ENCODE measurements at regions not wholly inside any gene's neighbourhood (a gene's known extent, or its start where the extent isn't known, plus 50 kb on each side); places are given as distances from the start of the nearest gene placed in this dataset.
"Not testable (repeated sequence)": the region's sequence is repeated elsewhere in the genome, so short reads cannot be mapped to it uniquely, and the experiment has no call there.

DNA sequence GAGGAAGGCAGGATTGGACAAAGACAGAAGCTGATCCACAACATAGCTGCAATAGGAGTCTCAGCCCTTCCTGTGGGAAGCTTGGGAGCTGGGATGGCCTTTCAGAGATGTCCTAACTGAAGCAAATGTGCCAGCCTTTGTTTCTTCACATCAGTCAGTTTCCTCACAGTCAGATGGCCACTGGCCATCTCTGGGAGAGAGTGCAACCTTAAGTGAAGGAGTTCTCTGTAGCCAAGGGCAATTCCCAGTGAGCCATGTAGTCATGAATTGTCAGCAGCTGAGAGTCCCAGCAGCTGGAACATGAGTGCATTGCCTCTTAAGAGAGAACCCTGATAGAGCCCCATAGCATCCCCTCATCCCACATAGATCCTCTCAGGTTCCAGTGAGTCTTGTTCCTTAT is 89.1 kb upstream of the LIFR start:
- DNase-seq: no peak

DNA sequence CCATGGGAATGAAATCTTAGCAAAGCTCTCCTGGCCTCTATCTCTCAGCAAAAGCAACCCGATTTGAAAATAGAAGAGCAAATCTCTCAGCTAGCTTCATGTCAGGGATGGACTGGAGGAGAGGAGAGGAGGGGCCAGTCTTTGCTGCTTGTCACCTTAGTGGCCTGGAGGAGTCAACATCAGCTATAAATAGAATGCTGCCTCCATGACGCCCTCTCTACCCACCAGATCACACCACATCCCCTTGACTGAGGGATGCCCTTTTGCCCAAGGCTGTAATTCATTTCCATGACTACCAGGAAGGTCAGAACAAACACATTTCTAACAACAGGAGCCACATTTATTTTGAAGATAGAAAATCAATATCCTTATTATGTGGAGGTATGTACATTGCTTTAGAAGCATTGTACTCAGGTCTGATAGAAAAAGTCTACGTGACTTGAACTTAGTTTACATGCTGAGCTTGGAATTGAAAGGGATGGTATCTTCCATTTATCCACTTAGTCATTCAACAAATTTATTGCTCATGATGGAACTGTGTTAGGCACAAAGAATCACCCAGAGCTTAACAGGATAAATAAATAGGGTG is 92.4 kb upstream of the LIFR start:
- no peak for DNase-seq

- no peak for DNase-seq
These were observed 94.1 kb upstream of the LIFR start for GRCh38 chr5:38650540-38650939.

DNA sequence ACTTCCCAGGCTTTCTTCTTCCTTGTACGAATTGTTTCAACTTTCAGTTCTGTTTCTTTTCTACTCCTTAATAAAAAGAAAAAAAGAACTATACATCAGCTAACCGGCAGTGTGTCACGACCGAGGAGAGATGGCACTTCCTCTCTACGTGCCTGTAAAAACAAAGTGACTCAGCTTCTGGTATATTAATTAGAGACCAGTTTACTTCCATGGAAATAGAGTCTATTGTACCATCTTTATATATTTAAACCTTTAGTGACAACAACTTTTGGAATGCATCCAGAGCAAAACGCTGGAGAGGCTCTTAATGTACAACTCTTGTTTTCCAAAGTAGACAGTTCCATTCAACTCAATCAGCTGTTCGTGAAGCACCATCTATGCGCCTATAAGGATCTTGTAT is 94.5 kb upstream of the LIFR start:
- DNase-seq: peak; percentile 57

- no peak for DNase-seq
These were observed 95.4 kb upstream of the LIFR start for GRCh38 chr5:38651806-38652205.

- DNase-seq: no peak
These were observed 96.9 kb upstream of the LIFR start for GRCh38 chr5:38653389-38653788.

DNA sequence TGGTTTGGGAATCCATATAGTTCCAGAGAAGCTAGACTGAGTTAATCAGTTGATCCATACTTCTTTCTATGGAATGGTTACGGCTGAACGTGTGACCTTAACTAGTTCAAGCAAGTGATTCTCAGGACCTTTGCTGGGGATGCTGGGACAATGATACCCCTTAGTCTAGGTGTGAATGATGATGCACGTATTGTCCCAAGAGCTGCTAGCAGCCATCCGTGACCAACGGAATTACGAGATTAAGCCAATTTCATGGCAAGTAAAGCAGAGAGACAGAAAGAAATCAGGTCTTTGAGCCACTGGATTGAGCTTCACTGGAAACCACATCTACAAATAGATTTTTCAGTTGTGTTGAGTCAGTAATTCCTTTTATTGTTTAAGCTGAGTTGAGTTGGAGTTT is 99.2 kb upstream of the LIFR start:
- no peak for DNase-seq

DNA sequence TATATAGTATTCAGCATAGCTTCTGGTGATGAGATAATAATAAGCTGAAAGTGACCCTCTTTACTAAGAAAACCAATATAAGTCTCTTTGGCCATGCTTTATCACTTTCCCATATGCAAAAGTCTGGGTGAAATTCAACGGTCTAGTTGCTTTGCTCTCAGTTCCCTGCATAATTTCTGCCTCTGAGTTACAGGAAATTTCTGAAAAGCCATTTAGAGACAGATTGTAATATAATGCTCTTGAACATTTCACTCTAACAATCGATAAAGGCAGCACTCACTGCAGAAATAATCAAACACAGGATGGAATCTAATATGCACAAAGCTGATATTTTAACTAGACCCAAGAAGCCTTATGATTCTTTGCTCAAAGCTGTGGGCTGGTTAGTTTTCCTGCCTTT is 100.1 kb upstream of the LIFR start:
- DNase-seq: no peak

- no peak for DNase-seq
These were observed 100.6 kb upstream of the LIFR start for GRCh38 chr5:38657020-38657419.

DNA sequence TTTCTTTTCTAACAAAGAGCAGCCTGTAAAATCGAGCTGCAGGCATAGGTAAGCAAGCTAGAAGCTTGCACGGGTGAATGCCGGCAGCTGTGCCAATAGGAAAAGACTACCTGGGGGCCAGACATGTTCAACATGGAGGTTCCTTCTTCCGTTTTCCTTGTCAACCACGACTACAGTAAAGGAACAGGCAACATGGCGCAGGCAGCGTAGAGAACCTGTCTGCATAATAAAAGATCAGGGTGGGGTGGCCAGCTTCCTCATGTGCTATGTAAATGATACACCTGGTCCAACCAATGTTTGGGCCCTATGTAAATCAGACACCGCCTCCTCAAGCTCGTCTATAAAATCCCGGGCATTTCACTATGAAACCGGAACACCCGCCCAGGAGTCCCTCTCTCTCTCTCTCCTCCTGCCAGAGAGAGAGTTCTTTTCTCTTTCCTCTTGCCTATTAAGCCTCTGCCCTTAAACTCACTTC is 103.8 kb upstream of the LIFR start:
- DNase-seq: no peak

- no peak for DNase-seq
These were observed 105.6 kb upstream of the LIFR start for GRCh38 chr5:38662090-38662489.

DNA sequence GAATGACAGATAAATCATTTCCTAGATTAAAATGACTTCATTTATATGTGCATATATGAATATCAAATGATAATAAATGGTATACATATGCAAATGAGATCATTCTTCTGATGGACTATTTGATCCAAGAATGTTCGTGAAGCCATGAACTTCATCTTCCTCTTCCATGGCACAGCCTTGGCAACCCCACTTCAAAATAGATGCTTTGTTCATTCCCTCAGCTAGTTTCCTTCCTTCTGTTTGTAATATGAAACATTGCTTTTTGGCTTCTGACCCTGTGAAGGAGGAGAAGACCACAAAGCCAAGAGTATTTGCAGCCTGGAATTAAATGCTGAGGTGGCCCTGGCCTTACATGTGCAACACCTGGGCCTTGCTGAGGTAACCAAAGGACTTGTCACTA is 106.8 kb upstream of the LIFR start:
- no peak for DNase-seq

DNA sequence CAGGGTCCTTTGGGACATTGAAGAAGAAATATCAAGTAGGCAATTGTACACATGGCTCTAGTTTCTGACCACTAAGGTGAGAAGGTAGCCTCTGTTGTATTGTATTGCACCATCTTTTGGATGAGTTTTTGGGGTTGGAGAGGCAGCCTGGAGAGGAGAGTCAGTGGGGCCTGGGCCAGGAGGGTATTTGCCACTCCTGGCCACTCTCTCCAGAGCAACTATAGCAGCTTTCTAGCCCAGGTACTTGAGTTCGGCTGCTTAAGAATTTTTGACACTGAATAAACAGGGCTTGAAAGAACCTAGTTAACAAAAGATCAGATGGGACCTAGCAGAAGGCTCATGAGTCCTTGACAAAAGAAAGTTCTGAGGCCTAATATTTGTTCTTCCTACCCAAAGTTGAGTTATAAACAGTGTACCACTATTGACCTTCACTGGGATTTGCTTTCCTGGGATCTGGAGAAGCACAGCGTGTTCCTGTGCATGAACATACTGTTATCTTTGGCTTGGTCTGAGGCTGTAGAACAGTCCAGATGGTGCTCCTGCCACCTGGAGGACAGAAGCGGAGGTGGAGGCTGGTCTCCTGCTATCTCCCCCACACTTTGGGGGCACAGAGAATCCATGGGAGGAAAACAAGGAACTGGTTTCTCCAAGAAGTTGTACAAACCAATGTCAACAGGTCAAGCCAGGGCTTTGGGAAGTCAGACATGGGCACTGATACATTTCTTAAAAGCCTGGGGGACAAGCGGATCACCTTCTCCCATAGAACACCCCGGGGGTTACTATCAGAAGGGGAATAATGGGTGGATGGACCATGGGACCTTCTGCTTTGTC is 110.4 kb upstream of the LIFR start:
- DNase-seq: peak; percentile 48

DNA sequence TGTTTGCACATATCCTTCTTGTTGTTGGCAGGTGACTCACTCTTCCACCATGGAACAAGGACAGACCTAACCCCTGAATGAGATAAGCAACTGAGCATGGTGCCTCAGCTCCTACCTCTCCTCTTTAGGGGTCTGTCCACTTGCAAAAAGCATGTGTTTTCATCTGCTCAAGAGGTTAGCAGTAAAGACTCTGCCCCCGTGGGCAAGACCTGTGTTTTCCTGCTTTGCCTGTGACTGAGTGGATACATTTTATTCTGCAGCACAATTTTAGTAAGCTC is 111.0 kb upstream of the LIFR start:
- no peak for DNase-seq

- DNase-seq: no peak
These were observed 113.0 kb upstream of the LIFR start for GRCh38 chr5:38669361-38669880.

DNA sequence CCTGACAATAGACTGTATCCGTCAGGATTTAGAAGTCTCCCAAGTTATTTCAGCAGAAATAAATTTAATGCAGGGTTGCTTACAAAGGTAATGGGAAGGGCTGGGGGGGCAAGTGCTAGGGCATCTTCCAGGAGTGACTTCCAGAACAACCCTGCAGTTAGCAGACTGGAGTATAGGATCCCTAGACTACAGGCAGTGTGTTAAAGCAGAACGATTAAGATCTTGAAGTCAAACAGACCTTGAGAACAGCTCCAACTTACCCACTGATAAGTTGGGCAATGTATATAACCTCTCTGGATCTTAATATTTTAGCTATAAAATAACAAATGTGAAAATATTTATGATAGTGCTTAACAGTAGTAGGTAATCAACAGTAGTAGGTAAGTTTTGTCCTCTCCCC is 113.6 kb upstream of the LIFR start:
- DNase-seq: no peak

GRCh38 chr5:38670878-38671277 is 114.4 kb upstream of the LIFR start:
- no peak for DNase-seq

- peak; percentile 50 for DNase-seq
These were observed 115.8 kb upstream of the LIFR start for GRCh38 chr5:38672059-38672788.

- DNase-seq: no peak
These were observed 117.2 kb upstream of the LIFR start for GRCh38 chr5:38673671-38674071.

- DNase-seq: no peak
These were observed 119.0 kb upstream of the LIFR start for GRCh38 chr5:38675443-38675842.

DNA sequence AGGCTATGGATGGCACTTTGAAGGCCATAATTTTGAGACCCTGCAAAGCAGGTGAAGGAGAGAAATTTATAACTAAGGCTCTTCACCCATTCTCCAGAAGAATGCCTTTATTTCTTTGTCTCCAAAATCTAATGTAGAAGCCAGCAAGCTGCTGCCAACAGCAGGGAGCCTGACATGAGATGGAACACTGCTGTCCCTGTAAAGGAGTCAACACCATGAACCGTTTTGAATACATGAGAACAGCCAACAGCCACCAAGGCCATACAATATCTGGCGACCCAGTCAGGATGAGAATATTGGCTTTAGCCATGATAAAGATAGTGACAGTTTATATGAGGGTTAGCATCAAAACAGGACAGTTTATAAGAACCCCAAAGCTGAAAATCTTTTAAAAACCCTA is 121.2 kb upstream of the LIFR start:
- DNase-seq: no peak

- DNase-seq: no peak
These were observed 121.6 kb upstream of the LIFR start for GRCh38 chr5:38678076-38678475.

DNA sequence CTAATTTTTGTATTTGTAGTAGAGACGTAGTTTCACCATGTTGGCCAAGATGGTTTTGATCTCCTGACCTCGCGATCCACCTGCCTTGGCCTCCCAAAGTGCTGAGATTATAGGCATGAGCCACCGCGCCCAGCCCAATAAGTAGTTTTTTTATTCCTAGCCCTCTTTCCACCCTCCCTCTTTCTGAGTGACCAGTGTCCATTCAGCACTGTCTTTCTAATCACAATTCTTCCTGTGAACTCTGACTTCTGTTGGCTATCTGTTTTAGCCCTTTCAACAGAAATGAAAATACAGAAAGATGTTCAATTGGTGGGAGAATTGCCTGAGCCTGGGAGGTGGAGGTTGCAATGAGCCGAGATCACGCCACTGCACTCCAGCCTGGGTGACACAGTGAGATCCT is 122.3 kb upstream of the LIFR start:
- not testable (repeated sequence) for DNase-seq
